ENCODE measurements at regions not wholly inside any gene's neighbourhood (a gene's known extent, or its start where the extent isn't known, plus 50 kb on each side); places are given as distances from the start of the nearest gene placed in this dataset.
A peak's percentile ranks its signal among the peaks of the same experiment; 100 is the strongest.

GRCh38 chr1:58430421-58431275, 115.9 kb downstream of the OMA1 start:
- CTCF ChIA-PET = no interaction called here
- ATAC-seq (ENCODE audit: low read depth) = no peak
- DNase-seq = no peak
- H3K36me3 Mint-ChIP-seq (ENCODE audit: low read depth) = peaks cover 16% of the 10 kb centered on the region
- H3K4me1 Mint-ChIP-seq = no peaks in the 10 kb centered on the region
- no peak for TF ChIP-seq CTCF (IDR thresholded peaks at IDR 0.05)
- H3K4me3 Mint-ChIP-seq = no peak overlapping the region
- no peaks in the 10 kb centered on the region for H3K9me3 Mint-ChIP-seq
- POLR2A ChIA-PET = no interaction called here
- intact Hi-C loops (cut with micrococcal nuclease) = loop anchor here (10.0 kb wide), 1 partner anchor 176 kb away; no protein-coding TSS in a partner anchor
- no peaks in the 10 kb centered on the region for H3K27me3 Mint-ChIP-seq
- no peak overlapping the region for H3K27ac Mint-ChIP-seq

- intact Hi-C loops (cut with micrococcal nuclease) = no loop called here
- H3K9me3 Mint-ChIP-seq = no peaks in the 10 kb centered on the region
- H3K27ac Mint-ChIP-seq = no peak overlapping the region
- H3K4me3 Mint-ChIP-seq = no peak overlapping the region
- DNase-seq (no peak), ATAC-seq (ENCODE audit: low read depth) (no peak)
- no peak for TF ChIP-seq CTCF (IDR thresholded peaks at IDR 0.05)
- ChIA-PET POLR2A (no interaction called here), CTCF (no interaction called here)
- no peaks in the 10 kb centered on the region for H3K27me3 Mint-ChIP-seq
- H3K4me1 Mint-ChIP-seq = no peaks in the 10 kb centered on the region
- peaks cover 16% of the 10 kb centered on the region for H3K36me3 Mint-ChIP-seq (ENCODE audit: low read depth)
Observed at GRCh38 chr1:58426918-58427317, 119.6 kb downstream of the OMA1 start.

DNA sequence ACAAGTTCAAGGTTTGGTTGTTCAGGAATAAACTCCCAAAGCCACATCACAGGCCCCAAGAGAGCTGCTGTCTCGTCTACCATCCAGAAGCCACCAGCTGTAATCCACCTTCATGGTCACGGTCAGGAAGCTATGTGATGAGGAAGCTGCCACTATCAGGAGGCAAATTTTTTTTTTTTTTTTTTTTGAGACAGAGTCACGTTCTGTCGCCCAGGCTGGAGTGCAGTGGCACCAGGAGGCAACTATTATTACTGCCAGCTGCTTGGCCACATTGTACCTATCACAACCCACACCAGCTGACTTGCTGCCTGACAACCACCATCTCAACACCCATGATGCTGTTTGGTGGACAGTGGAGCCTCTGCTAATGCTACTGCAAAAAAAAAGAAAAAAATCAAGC, 124.1 kb downstream of the OMA1 start:
- H3K27me3 Mint-ChIP-seq = no peaks in the 10 kb centered on the region
- no peaks in the 10 kb centered on the region for H3K9me3 Mint-ChIP-seq
- peak; percentile 62 for ATAC-seq (ENCODE audit: low read depth)
- POLR2A ChIA-PET = interaction anchor here (0.6 kb wide), 1 partner anchor 641 kb away, joined by 4 read pairs; no protein-coding TSS in a partner anchor
- H3K4me3 Mint-ChIP-seq = no peak overlapping the region
- no peak overlapping the region for H3K27ac Mint-ChIP-seq
- no peak for DNase-seq
- no peak for TF ChIP-seq CTCF (IDR thresholded peaks at IDR 0.05)
- H3K36me3 Mint-ChIP-seq (ENCODE audit: low read depth) = peaks cover 10% of the 10 kb centered on the region
- no peaks in the 10 kb centered on the region for H3K4me1 Mint-ChIP-seq
- CTCF ChIA-PET = interaction anchor here (0.6 kb wide), 1 partner anchor 396 kb away, joined by 3 read pairs; no protein-coding TSS in a partner anchor
- intact Hi-C loops (cut with micrococcal nuclease) = no loop called here

GRCh38 chr1:58418283-58419228, 128.0 kb downstream of the OMA1 start:
- DNase-seq (no peak), ATAC-seq (ENCODE audit: low read depth) (no peak)
- POLR2A ChIA-PET = no interaction called here
- Mint-ChIP-seq H3K4me3 (no peak overlapping the region), H3K4me1 (no peaks in the 10 kb centered on the region), H3K36me3 (ENCODE audit: low read depth) (no peaks in the 10 kb centered on the region), H3K27ac (no peak overlapping the region), H3K9me3 (no peaks in the 10 kb centered on the region), H3K27me3 (no peaks in the 10 kb centered on the region)
- CTCF ChIA-PET = no interaction called here
- intact Hi-C loops (cut with micrococcal nuclease) = no loop called here
- no peak for TF ChIP-seq CTCF (IDR thresholded peaks at IDR 0.05)

- Mint-ChIP-seq H3K36me3 (ENCODE audit: low read depth) (peaks cover under 1% of the 10 kb centered on the region), H3K4me3 (no peak overlapping the region)
- CTCF ChIA-PET = no interaction called here
Observed at GRCh38 chr1:58412071-58412580, 134.4 kb downstream of the OMA1 start.

More at GRCh38 chr1:58412071-58412580, 134.4 kb downstream of the OMA1 start:
- DNase-seq = no peak
- no peak for ATAC-seq (ENCODE audit: low read depth)
- Mint-ChIP-seq H3K9me3 (no peaks in the 10 kb centered on the region), H3K27ac (no peak overlapping the region), H3K27me3 (no peaks in the 10 kb centered on the region), H3K4me1 (no peaks in the 10 kb centered on the region)
- intact Hi-C loops (cut with micrococcal nuclease) = no loop called here
- POLR2A ChIA-PET = no interaction called here
- no peak for TF ChIP-seq CTCF (IDR thresholded peaks at IDR 0.05)
